ENCODE measurements at regions not wholly inside any gene's neighbourhood (a gene's known extent, or its start where the extent isn't known, plus 50 kb on each side); places are given as distances from the start of the nearest gene placed in this dataset.

- dilution Hi-C loops (cut with MboI; ENCODE audit: extremely low pct_ligation_motif_present, low sequenced_read_pairs), result no loop called here
Observed at GRCh38 chr11:96990914-96991313, 601.1 kb downstream of the JRKL start.

More at GRCh38 chr11:96990914-96991313, 601.1 kb downstream of the JRKL start:
- Histone ChIP-seq H3K9ac (replicated peaks; ENCODE audit: extremely low read depth, insufficient read depth, low read length) (no peak overlapping the region), H2AFZ (ENCODE audit: low read depth, low read length) (no peak overlapping the region), H3K4me3 (replicated peaks in 1 of 3; ENCODE audit: insufficient read depth in 1 of 3, low read depth in 1 of 3, low read length in 3 of 3) (no peak overlapping the region), H4K20me1 (replicated peaks; ENCODE audit: control insufficient read depth, extremely low read depth, insufficient read depth, low read length) (no peaks in the 10 kb centered on the region), H3K9me3 (replicated peaks; ENCODE audit: control insufficient read depth, insufficient read depth, low read length) (no peaks in the 10 kb centered on the region), H3K27ac (ENCODE audit: insufficient read depth, low read depth, low read length) (no peak overlapping the region), H3K4me2 (ENCODE audit: insufficient read depth, low read length) (no peak overlapping the region), H3K79me2 (ENCODE audit: control insufficient read depth, insufficient read depth, low read length) (no peaks in the 10 kb centered on the region), H3K36me3 (ENCODE audit: control insufficient read depth in 2 of 2, extremely low read depth in 1 of 2, insufficient read depth in 2 of 2, low read length in 2 of 2) (no peaks in the 10 kb centered on the region), H3K27me3 (ENCODE audit: control insufficient read depth in 2 of 2, insufficient read depth in 2 of 2, low read length in 2 of 2) (no peaks in the 10 kb centered on the region), H3K4me1 (ENCODE audit: control insufficient read depth, extremely low read depth, insufficient read depth, low read length) (no peaks in the 10 kb centered on the region), H3K9me1 (replicated peaks; ENCODE audit: control insufficient read depth, extremely low read depth, insufficient read depth, low read length) (no peaks in the 10 kb centered on the region)
- TF ChIP-seq GATA2 (IDR thresholded peaks at IDR 0.05; ENCODE audit: insufficient read depth, insufficient read length, low read depth, low read length) (no peak), CTCF (IDR thresholded peaks at IDR 0.05; ENCODE audit: extremely low read depth in 1 of 2, insufficient read depth in 1 of 2, low read depth in 1 of 2, low read length in 2 of 2) (no peak), EZH2 (IDR thresholded peaks at IDR 0.05; ENCODE audit: borderline replicate concordance, low read depth, low read length, severe bottlenecking) (no peak), POLR2A (IDR thresholded peaks at IDR 0.05; ENCODE audit: low read depth, low read length) (no peak), MAX (IDR thresholded peaks at IDR 0.05; ENCODE audit: insufficient read depth, insufficient read length) (no peak), FOS (IDR thresholded peaks at IDR 0.05; ENCODE audit: borderline replicate concordance, insufficient read depth, low read length) (no peak), POLR2AphosphoS5 (IDR thresholded peaks at IDR 0.05; ENCODE audit: insufficient read depth, low read depth, low read length) (no peak), JUN (IDR thresholded peaks at IDR 0.05; ENCODE audit: borderline replicate concordance, insufficient read depth, insufficient read length, low read depth) (no peak), MYC (IDR thresholded peaks at IDR 0.05; ENCODE audit: low read depth, low read length) (no peak)
- FAIRE-seq (no peak), DNase-seq (ENCODE audit: low read depth, low spot score) (no peak)
- ChIA-PET CTCF (no interaction called here), POLR2A (no interaction called here)
- BruUV-seq (replicated peaks), result no TSS peak
- intact Hi-C loops (cut with micrococcal nuclease), result no loop called here

All from endothelial cell of umbilical vein (primary cell).